Mucosa of descending colon (tissue), 3 donors: ENCODE measurements at regions not wholly inside any gene's neighbourhood (a gene's known extent, or its start where the extent isn't known, plus 50 kb on each side); places are given as distances from the start of the nearest gene placed in this dataset.

Experiments
- ATAC-seq: fragments of 200-7000 bp; cut with Tn5 transposase; one replicate; pipeline ENCODE4 v1.9.1; 2020; ENCODE audit warnings: mild to moderate bottlenecking, moderate library complexity
- DNase-seq, 3 donors: peaks; one replicate each; pipeline ENCODE4 v3.0.0-alpha.2; 2020
- H3K36me3 ChIP-seq: fragments of 200-600 bp; one replicate; pipeline ENCODE4 v1.8.0; 2021; ENCODE audit warnings: low read depth, mild to moderate bottlenecking
- H3K4me1 ChIP-seq: fragments of 200-600 bp; one replicate; pipeline ENCODE4 v1.8.0; 2021; ENCODE audit warnings: low read depth, mild to moderate bottlenecking
- H3K4me3 ChIP-seq: fragments of 200-600 bp; one replicate; pipeline ENCODE4 v1.8.0; 2021; ENCODE audit warnings: mild to moderate bottlenecking
- H3K9me3 ChIP-seq: fragments of 200-600 bp; one replicate; pipeline ENCODE4 v1.8.0; 2021; ENCODE audit warnings: mild to moderate bottlenecking
- intact Hi-C, 2 donors: fragments of 100-400 bp; cut with DNase I in 1 of 2; cut with micrococcal nuclease in 1 of 2; formaldehyde crosslinking; loops; one replicate each; pipeline versions ENCODE4 v1.11.0 to v1.11.1; 2022; cut with DNase I, micrococcal nuclease
- TF ChIP-seq, protein P1 (sequence below): fragments of 200-600 bp; IDR thresholded peaks from one replicate; pipeline ENCODE4 v1.8.0; 2022; ENCODE audit warnings: antibody characterized with exemption, mild to moderate bottlenecking
- donor health status: DM: no; HTN: no; CAD: no; lungs with moderate emphysema.
- donor health status: DM: no; HTN: no; CAD: no.
- donor health status: DM: no; HTN: yes; CAD: no.

DNA sequence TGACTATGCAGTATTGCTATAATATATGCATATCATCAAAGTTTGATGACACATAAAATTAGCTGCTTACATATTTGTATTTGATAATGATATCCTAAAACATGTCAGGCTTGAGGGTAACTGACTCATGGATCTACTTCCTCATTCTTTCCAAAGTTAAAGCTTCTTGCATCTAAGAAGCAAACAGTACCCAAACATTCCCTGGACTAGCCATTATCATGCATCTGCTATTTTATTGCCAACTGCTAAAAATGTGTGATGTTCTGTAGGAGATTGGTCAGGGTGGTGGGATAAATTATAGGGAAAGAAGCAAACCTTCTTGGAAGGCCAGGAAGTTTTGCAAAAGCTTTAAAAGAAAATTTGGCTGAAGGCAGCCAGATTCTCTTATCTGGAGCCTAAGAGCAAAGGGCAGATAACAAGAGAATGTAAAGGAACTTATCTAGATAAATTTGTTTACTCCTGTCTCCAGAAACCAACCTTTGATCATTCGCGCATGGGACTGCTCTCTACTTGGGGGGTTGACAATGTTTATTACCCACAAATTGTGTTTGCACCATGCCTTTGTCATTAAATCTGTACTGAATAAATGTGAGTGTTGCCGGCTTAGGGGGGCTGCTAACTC is 604.1 kb upstream of the TLE4 start:
- ATAC-seq (no peak), DNase-seq (no peak)
- TF ChIP-seq, protein P1, sequence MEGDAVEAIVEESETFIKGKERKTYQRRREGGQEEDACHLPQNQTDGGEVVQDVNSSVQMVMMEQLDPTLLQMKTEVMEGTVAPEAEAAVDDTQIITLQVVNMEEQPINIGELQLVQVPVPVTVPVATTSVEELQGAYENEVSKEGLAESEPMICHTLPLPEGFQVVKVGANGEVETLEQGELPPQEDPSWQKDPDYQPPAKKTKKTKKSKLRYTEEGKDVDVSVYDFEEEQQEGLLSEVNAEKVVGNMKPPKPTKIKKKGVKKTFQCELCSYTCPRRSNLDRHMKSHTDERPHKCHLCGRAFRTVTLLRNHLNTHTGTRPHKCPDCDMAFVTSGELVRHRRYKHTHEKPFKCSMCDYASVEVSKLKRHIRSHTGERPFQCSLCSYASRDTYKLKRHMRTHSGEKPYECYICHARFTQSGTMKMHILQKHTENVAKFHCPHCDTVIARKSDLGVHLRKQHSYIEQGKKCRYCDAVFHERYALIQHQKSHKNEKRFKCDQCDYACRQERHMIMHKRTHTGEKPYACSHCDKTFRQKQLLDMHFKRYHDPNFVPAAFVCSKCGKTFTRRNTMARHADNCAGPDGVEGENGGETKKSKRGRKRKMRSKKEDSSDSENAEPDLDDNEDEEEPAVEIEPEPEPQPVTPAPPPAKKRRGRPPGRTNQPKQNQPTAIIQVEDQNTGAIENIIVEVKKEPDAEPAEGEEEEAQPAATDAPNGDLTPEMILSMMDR: no peak
- Histone ChIP-seq H3K4me1 (no peaks in the 10 kb centered on the region), H3K4me3 (no peak overlapping the region), H3K36me3 (no peaks in the 10 kb centered on the region), H3K9me3 (peaks cover 3% of the 10 kb centered on the region)
- intact Hi-C loops: no loop called here

DNA sequence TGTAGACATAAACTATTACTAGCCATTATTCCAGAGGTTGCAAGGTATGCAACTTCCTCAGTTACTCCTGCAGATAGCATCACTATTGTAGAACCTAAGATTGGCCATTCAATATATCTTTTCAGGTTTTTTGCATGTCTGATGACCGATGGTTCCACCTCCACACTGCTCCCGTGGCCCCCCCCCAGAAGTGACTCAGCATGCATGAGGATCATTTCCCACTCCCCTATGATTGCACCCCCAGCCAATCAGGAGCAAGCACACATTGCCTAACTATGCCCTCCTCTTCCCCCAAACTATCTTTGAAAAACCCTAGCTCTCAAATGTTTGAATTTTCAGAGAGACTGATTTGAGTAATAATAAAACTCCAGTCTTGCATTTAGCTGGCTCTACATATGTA is 601.4 kb upstream of the TLE4 start:
- H3K9me3 ChIP-seq: peaks cover 3% of the 10 kb centered on the region
- TF ChIP-seq, protein P1: no peak
- intact Hi-C loops: no loop called here
- no peaks in the 10 kb centered on the region for H3K4me1 ChIP-seq
- no peak for ATAC-seq
- H3K4me3 ChIP-seq: no peak overlapping the region
- no peak for DNase-seq
- no peaks in the 10 kb centered on the region for H3K36me3 ChIP-seq

DNA sequence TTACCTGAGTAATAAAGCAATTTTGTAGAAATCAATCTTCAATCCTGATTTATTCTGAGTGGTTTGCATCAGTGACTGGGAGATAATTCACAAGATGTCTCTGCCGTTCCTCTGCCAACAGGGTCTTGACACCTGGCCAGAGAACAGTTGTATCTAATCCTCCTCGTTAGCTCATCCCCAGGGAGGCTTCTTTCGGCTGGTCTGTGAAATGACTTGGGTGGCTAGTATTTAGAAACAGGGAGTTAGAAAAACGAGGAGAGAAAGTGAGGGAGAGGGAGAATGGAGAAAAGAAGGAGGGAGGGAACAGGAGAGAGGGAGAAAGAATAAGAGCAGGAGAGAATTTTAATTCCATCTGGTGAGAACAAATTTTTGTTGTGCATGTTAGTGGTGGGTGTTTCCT is 600.2 kb upstream of the TLE4 start:
- TF ChIP-seq, protein P1: no peak
- DNase-seq (no peak), ATAC-seq (no peak)
- H3K4me1 ChIP-seq: no peaks in the 10 kb centered on the region
- peaks cover 3% of the 10 kb centered on the region for H3K9me3 ChIP-seq
- H3K4me3 ChIP-seq: no peak overlapping the region
- intact Hi-C loops: no loop called here
- H3K36me3 ChIP-seq: no peaks in the 10 kb centered on the region

DNA sequence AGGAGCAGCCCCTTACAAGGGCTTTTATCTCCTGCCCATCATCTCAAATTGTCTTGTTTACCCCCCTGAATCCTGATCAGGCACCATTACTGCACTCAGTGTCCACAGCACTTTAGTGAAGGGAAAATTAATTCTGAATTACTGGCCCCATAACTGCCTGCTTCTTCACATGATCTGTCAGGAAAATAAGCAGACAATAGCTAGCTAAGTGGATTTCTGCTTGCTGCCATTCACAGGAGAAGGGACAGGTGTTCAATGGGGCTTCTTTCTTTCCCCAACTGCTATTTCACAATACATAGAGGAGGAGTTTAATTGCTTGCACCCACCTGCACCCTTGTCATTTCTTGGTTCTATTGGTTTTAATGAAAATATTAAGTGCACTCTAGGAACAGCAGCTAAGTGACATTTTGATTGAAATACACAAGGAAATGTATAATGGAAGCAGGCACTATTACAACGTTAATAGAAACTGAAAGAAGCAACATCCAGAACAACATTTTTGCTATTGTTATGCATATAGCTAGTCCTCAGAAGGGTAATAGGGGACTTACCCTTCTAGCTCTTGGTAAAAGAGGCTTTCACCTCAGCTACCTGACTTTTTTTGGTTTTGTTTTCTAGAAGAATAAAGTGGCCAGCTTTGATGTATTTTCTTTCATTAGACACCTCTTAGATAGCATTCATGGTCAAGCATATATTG is 599.3 kb upstream of the TLE4 start:
- Histone ChIP-seq H3K9me3 (peaks cover 3% of the 10 kb centered on the region), H3K36me3 (no peaks in the 10 kb centered on the region), H3K4me3 (no peak overlapping the region), H3K4me1 (no peaks in the 10 kb centered on the region)
- ATAC-seq (no peak), DNase-seq (no peak)
- intact Hi-C loops: no loop called here
- TF ChIP-seq, protein P1: no peak

DNA sequence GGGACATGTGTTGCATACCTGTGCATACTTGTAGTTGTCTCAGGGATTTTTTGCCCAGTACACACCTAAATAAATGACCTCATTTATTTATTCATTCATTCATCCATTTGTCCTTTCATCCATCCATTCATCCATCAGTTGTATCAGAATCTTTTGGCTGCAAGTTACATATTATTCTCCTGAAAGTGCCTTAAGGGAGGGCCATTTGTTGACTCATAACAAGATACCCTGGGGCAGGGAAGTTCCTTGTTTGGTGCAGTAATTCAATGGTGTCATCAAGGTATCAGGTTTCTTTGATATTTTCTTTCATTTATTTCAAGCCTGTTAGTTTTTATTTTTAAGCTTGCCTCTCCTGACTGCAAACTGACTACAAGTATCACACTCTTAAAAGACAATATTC is 597.9 kb upstream of the TLE4 start:
- no peaks in the 10 kb centered on the region for H3K36me3 ChIP-seq
- peaks cover 4% of the 10 kb centered on the region for H3K9me3 ChIP-seq
- DNase-seq: no peak
- intact Hi-C loops: no loop called here
- no peaks in the 10 kb centered on the region for H3K4me1 ChIP-seq
- H3K4me3 ChIP-seq: no peak overlapping the region
- ATAC-seq: no peak
- TF ChIP-seq, protein P1: no peak
